Mesothelial cell of epicardium (in vitro differentiated cells): ENCODE measurements at regions not wholly inside any gene's neighbourhood (a gene's known extent, or its start where the extent isn't known, plus 50 kb on each side); places are given as distances from the start of the nearest gene placed in this dataset.

ENCODE experiments used
- DNase-seq, 2 experiments: peaks; one replicate each; pipeline ENCODE4 v3.0.0; 2021; ENCODE audit warnings: low spot score in 2 of 2; ENCODE audit not compliant: unreplicated experiment in 2 of 2
- H3K27ac Mint-ChIP-seq: 2 replicates; pipeline ENCODE4 v1.8.0; 2021; ENCODE audit warnings: mixed read lengths
- H3K27me3 Mint-ChIP-seq: 2 replicates; pipeline ENCODE4 v1.8.0; 2021; ENCODE audit warnings: low read depth, mixed read lengths
- H3K36me3 Mint-ChIP-seq: 2 replicates; pipeline ENCODE4 v1.8.0; 2021; ENCODE audit warnings: mixed read lengths
- H3K4me1 Mint-ChIP-seq: 2 replicates; pipeline ENCODE4 v1.8.0; 2021; ENCODE audit warnings: mixed read lengths
- H3K4me3 Mint-ChIP-seq: 2 replicates; pipeline ENCODE4 v1.8.0; 2021; ENCODE audit warnings: mild to moderate bottlenecking, moderate library complexity, mixed read lengths
- H3K9me3 Mint-ChIP-seq: 2 replicates; pipeline ENCODE4 v1.8.0; 2021; ENCODE audit warnings: mixed read lengths
- TF ChIP-seq, protein P1 (sequence below): fragments of 200-600 bp; sonication (generic); IDR thresholded peaks from one replicate; pipeline ENCODE4 v1.5.0; 2021; ENCODE audit warnings: antibody characterized with exemption; ENCODE audit not compliant: unreplicated experiment

DNA sequence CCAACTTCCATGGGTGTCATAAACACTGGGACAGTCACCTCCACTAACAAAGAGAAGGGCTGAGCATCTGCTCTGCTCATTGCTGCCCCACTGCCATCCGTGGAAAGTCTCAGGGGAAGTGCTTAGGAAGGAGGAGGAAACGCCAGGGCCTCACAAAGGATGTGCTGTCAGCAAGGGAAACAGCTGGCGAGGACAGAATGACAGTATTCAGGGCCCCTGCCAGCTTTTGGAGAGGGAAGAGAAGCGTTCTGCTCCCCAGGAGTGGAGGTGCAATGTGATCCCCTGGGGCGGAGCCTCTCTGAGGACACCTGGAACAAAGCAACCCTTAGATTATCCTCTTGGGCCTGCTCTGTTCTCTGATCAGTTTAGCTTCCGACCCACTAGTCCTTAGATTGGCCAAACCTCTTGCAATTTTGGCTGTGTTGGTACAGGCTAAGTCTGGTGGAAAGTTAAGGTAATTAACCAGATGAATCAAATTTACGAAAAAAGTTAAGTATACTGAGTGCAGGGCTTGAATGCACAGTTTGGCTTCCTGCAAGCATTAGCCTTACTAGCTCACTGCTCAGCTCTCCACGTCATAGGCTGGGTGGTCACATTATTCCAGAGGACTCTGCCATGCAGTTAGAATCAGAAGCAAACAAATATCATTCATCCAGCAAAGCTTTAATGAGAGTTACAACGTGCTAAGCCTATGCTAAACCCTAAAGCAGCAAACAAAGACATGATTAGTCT lies 170.2 kb upstream of the NFIA start:
- no peaks in the 10 kb centered on the region for H3K4me1 Mint-ChIP-seq
- no peak for DNase-seq
- H3K4me3 Mint-ChIP-seq = no peak overlapping the region
- no peaks in the 10 kb centered on the region for H3K36me3 Mint-ChIP-seq
- TF ChIP-seq, protein P1, sequence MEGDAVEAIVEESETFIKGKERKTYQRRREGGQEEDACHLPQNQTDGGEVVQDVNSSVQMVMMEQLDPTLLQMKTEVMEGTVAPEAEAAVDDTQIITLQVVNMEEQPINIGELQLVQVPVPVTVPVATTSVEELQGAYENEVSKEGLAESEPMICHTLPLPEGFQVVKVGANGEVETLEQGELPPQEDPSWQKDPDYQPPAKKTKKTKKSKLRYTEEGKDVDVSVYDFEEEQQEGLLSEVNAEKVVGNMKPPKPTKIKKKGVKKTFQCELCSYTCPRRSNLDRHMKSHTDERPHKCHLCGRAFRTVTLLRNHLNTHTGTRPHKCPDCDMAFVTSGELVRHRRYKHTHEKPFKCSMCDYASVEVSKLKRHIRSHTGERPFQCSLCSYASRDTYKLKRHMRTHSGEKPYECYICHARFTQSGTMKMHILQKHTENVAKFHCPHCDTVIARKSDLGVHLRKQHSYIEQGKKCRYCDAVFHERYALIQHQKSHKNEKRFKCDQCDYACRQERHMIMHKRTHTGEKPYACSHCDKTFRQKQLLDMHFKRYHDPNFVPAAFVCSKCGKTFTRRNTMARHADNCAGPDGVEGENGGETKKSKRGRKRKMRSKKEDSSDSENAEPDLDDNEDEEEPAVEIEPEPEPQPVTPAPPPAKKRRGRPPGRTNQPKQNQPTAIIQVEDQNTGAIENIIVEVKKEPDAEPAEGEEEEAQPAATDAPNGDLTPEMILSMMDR = no peak
- no peak overlapping the region for H3K27ac Mint-ChIP-seq
- H3K27me3 Mint-ChIP-seq = no peaks in the 10 kb centered on the region
- peaks cover 16% of the 10 kb centered on the region for H3K9me3 Mint-ChIP-seq

DNA sequence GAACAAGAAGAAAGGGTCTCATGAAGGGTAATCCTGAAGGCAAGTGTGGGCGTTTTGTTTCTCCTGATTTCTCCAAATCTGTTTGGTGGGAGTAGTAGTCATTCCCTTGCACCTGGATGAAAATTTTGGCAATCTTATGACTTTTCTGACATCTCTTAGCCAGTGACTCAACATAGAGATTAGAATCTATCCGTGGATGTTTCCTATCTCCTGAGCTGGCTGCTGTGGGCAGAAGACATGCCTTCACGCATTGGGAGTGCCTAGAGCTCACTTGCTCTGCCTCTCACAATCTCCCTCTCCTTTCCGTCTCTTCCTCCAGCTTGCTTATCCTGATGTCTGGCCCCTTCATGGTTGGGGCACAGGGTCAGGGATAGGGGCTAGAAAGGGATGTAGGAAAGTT lies 174.2 kb upstream of the NFIA start:
- no peaks in the 10 kb centered on the region for H3K27me3 Mint-ChIP-seq
- no peaks in the 10 kb centered on the region for H3K36me3 Mint-ChIP-seq
- peaks cover 4% of the 10 kb centered on the region for H3K9me3 Mint-ChIP-seq
- H3K4me1 Mint-ChIP-seq = peaks cover 5% of the 10 kb centered on the region
- H3K27ac Mint-ChIP-seq = no peak overlapping the region
- TF ChIP-seq, protein P1 = no peak
- DNase-seq = no peak
- H3K4me3 Mint-ChIP-seq = no peak overlapping the region

DNA sequence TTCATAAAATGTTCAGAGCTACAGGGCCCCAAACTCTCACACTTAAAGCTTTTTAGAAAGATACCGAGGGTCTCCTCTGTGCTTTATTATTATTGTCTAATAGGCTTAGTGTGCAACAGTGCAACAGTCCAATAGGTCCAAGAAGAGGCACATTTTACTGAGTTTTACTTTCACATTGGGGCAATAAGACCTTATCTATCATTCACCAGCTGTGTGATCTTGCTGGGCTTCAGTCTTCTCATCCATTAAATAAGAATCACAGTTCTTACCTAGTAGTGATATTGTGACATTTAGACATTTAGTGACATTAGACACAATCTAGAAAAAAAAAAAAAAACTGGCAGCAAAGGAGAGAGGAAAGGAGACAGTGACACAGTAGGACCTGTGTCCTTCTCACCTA lies 175.8 kb upstream of the NFIA start:
- peaks cover 5% of the 10 kb centered on the region for H3K4me1 Mint-ChIP-seq
- H3K27ac Mint-ChIP-seq = no peak overlapping the region
- H3K4me3 Mint-ChIP-seq = no peak overlapping the region
- TF ChIP-seq, protein P1 = no peak
- H3K36me3 Mint-ChIP-seq = no peaks in the 10 kb centered on the region
- DNase-seq = no peak
- H3K9me3 Mint-ChIP-seq = peaks cover under 1% of the 10 kb centered on the region
- no peaks in the 10 kb centered on the region for H3K27me3 Mint-ChIP-seq

DNA sequence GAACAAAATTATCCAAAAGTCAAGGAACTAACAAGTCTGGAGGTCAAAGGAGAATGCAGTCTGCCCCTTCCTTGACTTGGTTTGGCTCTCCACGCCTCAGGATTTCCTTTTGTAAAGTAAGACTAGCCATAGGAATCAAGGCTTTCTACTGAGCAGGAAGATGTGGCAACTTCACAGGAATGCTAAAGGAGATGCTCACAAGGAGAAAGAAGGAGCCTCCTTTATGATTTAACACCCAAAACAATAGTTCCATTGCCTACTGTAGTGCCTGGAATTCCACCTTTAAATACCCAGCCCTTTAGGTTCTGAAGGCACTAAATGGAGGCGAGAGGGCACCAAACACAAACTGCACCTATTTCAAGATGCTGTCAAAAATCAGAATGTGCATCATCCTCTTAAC lies 176.3 kb upstream of the NFIA start:
- Mint-ChIP-seq H3K36me3 (no peaks in the 10 kb centered on the region), H3K4me3 (no peak overlapping the region), H3K4me1 (peaks cover 5% of the 10 kb centered on the region), H3K27ac (no peak overlapping the region), H3K9me3 (peaks cover 5% of the 10 kb centered on the region), H3K27me3 (no peaks in the 10 kb centered on the region)
- no peak for DNase-seq
- TF ChIP-seq, protein P1 = no peak

DNA sequence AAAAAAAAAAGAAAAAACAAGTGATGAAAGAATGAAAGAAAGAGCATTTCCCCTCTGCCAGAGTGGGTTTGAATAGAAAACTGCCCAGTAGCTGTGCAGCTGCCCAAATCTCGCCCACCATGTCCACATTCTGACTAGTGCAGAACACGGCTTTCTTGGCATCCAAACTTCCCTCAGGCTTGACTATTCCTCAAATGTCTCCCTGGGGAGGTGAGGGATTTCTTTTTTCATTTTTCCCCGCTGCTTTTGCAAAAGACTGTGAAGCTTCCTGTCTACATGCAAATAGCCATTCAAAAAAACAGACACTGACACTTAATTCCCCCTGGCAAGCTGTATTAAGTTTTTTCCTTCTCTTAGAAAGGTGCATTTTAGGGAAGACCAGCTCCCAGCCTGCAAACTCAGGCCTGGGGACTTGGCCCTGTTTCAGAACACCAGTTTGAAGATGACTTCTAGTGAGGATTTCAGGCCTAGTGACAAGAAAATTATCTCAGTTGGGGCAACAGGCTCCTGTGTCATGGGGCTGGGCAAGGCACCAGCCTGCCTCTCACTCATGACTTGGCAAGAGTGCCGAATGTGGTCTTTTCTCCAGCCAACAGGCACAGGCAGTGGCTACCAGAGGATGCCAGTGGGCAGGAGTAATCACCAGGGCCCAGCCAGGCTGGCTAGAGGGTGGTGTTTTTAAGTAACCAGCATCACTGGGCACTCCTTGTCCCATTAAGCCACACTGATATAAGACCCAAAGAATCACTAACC lies 178.1 kb upstream of the NFIA start:
- no peak for DNase-seq
- TF ChIP-seq, protein P1 = no peak
- Mint-ChIP-seq H3K4me3 (no peak overlapping the region), H3K36me3 (no peaks in the 10 kb centered on the region), H3K27ac (no peak overlapping the region), H3K9me3 (peaks cover 5% of the 10 kb centered on the region), H3K27me3 (no peaks in the 10 kb centered on the region), H3K4me1 (peaks cover 5% of the 10 kb centered on the region)
